B cell (primary cell): ENCODE measurements at regions not wholly inside any gene's neighbourhood (a gene's known extent, or its start where the extent isn't known, plus 50 kb on each side); places are given as distances from the start of the nearest gene placed in this dataset.

Source experiments
- CTCF ChIP-seq: fragments of 200-600 bp; IDR thresholded peaks from one replicate; pipeline ENCODE4 v1.8.0; 2022; ENCODE audit warnings: antibody characterized with exemption, mild to moderate bottlenecking
- EZH2 ChIP-seq: IDR thresholded peaks from 2 replicates; pipeline ENCODE4 v1.6.1; 2012; ENCODE audit warnings: borderline replicate concordance, low read depth, mild to moderate bottlenecking, moderate library complexity, low read length; ENCODE audit not compliant: insufficient read depth, poor library complexity, severe bottlenecking

GRCh38 chr5:62980884-62981283, 402.3 kb downstream of the LRRC70 start:
- TF ChIP-seq CTCF: no peak
- TF ChIP-seq EZH2: no peak
